ENCODE measurements at regions not wholly inside any gene's neighbourhood (a gene's known extent, or its start where the extent isn't known, plus 50 kb on each side); places are given as distances from the start of the nearest gene placed in this dataset.
"Not testable (repeated sequence)": the region's sequence is repeated elsewhere in the genome, so short reads cannot be mapped to it uniquely, and the experiment has no call there.

GRCh38 chr1:193413376-193413775 lies 227.0 kb upstream of the B3GALT2 start:
- no peak for DNase-seq (ENCODE audit: low read depth in 3 of 3)

GRCh38 chr1:193412748-193413147 lies 226.3 kb upstream of the B3GALT2 start:
- DNase-seq (ENCODE audit: low read depth in 3 of 3): no peak

- DNase-seq (ENCODE audit: low read depth in 3 of 3): no peak
These were observed 225.3 kb upstream of the B3GALT2 start for GRCh38 chr1:193411714-193412113.

GRCh38 chr1:193411215-193411614 lies 224.8 kb upstream of the B3GALT2 start:
- DNase-seq (ENCODE audit: low read depth in 3 of 3): no peak

- no peak for DNase-seq (ENCODE audit: low read depth in 3 of 3)
These were observed 222.4 kb upstream of the B3GALT2 start for GRCh38 chr1:193408782-193409293.

- DNase-seq (ENCODE audit: low read depth in 3 of 3): no peak
These were observed 220.5 kb upstream of the B3GALT2 start for GRCh38 chr1:193406901-193407300.

- DNase-seq (ENCODE audit: low read depth in 3 of 3): no peak
These were observed 217.8 kb upstream of the B3GALT2 start for GRCh38 chr1:193404236-193404635.

- no peak for DNase-seq (ENCODE audit: low read depth in 3 of 3)
These were observed 216.6 kb upstream of the B3GALT2 start for GRCh38 chr1:193402977-193403376.

DNA sequence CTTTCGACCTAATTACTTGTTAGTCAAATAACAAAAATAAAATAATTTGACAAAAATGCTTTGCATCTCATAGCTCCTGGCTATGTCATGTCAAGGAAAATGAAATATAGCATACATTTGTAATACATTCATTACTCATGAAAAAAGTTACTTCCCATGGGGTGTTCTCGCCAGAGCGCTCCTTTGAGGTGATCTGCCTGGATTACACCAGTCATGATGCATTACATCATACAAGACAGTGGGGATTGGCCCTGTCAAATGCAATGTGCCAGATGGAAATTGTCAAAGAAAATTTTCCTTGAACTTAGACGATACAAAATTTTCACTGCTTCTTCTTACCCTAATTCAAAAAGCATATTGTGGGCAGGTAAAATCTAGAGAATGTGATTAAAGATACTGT lies 215.6 kb upstream of the B3GALT2 start:
- no peak for DNase-seq (ENCODE audit: low read depth in 3 of 3)

GRCh38 chr1:193394336-193394735 lies 207.9 kb upstream of the B3GALT2 start:
- no peak for DNase-seq (ENCODE audit: low read depth in 3 of 3)

DNA sequence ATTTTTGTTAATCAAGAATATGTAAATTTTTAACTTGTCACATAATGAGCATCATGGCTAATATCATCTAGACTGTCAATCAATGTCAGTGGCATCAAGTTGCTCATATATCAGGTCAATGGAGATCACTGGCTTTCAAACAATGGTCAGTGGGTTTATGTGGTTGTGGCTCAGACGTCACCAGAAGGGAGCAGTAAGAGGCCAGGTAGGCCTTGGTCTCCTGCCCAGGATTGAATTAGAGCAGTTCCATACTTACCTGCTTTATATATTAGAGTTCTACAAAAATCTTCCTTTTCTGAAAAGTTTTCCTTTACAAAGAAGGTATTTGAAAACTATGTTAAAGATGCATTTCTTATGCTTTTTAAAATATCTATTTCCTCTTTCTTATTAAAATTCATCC lies 206.3 kb upstream of the B3GALT2 start:
- no peak for DNase-seq (ENCODE audit: low read depth in 3 of 3)

GRCh38 chr1:193388683-193389082 lies 202.3 kb upstream of the B3GALT2 start:
- no peak for DNase-seq (ENCODE audit: low read depth in 3 of 3)

DNA sequence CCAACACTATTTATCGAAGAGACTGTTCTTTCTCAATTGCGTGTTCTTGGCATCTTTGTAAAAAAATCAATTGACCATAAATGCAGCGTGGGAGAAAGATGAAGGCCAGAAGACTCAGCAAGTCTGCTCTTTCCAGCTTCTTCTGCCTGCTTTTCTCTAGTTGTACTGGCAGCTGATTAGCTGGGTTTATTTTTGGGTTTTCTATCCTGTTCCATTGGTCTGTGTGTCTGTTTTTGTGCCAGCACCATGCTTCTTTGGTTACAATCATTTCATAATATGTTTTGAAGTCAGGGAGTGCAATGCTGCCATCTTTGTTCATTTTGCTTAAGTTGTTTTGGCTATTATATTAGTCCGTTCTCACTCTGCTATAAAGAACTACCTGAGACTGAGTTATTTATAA lies 201.8 kb upstream of the B3GALT2 start:
- DNase-seq (ENCODE audit: low read depth in 3 of 3): no peak

- no peak for DNase-seq (ENCODE audit: low read depth in 3 of 3)
These were observed 201.0 kb upstream of the B3GALT2 start for GRCh38 chr1:193387406-193387805.

GRCh38 chr1:193378451-193378850 lies 192.0 kb upstream of the B3GALT2 start:
- not testable (repeated sequence) for DNase-seq (ENCODE audit: low read depth in 3 of 3)

- DNase-seq (ENCODE audit: low read depth in 3 of 3): no peak
These were observed 191.1 kb upstream of the B3GALT2 start for GRCh38 chr1:193377472-193377871.

DNA sequence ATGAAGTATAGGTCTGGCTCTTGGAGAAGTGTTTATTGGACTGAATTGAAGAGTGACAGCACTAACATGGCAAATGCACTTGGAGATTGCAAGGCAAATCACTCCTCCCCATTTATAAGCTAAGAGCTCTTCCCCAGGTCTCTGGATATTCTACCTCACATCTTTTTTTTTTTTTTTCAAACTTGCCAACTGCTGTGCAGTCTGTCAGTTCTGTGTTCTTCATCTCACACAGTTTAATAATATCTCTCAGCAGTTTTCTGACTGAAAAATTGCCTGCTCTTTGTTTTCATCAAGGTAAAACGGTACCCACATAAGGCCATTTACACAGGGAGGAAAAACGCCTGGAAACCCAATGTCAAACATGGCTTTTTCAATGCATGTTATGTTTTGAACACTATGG lies 186.1 kb upstream of the B3GALT2 start:
- DNase-seq (ENCODE audit: low read depth in 3 of 3): no peak

- DNase-seq (ENCODE audit: low read depth in 3 of 3): no peak
These were observed 181.9 kb upstream of the B3GALT2 start for GRCh38 chr1:193368302-193368701.

DNA sequence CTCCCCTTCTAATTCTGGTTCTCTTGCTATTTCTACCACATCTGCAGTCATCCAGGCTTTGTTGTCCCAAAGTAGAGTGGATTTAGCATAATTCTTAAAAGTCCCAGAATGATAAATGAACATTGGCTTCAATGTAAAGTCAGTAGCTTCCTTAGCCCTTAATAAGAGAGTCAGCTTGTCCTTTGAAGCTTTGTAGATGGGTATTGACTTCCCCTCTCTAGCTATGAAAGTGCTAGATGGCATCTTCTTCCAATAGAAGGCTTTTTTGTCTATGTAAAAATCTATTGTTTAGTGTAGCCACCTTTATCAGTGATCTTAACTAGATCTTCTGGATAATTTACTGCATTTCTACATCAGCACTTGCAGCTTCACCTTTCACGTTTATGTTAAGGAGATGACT lies 181.4 kb upstream of the B3GALT2 start:
- DNase-seq (ENCODE audit: low read depth in 3 of 3): no peak

DNA sequence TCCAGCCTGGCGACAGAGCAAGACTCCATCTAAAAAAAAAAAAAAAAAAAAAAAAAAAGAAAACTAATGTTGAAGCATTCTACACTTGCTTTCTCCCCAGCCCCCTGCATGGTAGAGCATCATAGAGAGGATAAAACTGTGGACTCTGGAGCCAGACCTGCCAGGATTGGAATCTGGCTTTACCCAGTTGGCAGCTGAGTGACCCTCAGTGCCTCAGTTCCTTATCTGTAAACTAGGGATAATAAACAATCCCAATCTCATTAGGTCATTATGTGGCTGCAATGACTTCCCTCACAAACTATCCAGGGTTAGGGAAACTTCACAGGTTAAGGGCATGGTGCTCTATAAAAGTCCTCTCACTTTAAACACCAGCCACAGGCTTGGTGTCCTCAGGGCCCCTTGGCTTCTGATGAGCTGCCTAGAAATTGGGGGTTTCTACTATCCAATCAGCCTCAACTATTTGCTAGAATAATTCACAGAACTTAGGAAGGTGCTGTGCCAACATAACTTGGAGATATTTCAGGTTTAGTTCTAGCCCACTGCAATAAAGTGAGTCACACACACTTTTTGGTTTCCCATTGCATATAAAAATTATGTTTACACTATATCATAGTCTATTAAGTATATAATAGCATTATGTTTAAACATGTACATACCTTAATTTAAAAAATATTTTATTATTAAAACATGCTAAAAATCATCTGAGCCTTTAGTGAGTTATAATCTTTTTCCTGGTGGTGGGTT lies 180.5 kb upstream of the B3GALT2 start:
- DNase-seq (ENCODE audit: low read depth in 3 of 3): no peak

DNA sequence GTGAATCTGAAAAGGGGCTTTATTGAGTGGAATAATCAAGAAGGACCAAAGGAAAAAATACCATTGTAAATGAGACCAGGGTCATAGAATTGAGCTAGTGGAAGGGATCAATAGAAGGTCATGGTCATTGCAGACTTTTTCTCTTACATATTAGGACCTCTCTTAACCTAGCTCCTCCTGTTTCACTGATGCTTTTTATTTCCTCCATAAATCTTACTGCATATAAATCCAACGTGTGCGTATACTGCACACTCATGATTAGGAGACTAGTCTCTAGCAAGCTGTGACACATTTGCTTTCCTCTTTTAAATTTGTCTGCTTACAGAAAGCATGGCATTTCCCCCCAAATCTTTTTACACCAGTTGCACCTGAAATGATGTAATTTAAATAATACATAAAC lies 179.6 kb upstream of the B3GALT2 start:
- no peak for DNase-seq (ENCODE audit: low read depth in 3 of 3)

DNA sequence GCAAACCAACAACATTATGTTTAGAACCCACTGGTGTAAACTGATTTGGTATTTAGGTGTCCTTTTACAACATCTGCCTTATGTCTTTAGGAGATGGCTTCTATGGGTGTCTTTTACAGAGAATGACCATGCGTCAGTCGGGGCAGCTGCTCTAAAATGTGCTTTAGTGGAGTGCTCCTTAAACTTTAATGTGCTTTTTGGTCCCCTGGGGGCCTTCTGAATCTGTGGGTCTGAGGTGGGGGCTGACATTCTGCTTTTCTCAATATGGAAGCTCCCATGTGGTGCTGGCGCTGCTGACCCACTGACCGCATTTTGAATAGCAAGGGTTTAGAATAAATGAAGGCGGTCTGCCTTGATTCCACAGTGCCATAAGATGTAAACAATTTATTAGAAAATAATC lies 173.2 kb upstream of the B3GALT2 start:
- no peak for DNase-seq (ENCODE audit: low read depth in 3 of 3)

GRCh38 chr1:193358419-193358818 lies 172.0 kb upstream of the B3GALT2 start:
- DNase-seq (ENCODE audit: low read depth in 3 of 3): no peak

DNA sequence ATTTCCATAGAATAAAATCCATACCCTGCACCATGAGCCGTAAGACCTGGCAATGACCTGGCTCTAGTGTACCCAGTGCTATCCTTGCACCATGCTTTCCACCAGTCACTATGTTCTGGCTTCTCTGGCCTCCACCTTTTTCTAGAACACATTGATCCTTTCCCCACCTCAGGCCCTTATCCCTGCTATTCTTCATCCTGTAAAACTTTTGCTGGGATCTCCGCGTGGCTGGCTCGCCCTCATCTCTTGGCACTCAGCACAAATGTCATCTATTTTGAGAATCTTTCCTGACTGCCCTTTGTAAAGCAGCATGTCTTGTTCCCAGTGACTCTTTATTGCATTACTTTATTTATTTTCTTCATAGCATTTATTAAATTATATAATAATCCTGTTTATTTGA lies 169.8 kb upstream of the B3GALT2 start:
- no peak for DNase-seq (ENCODE audit: low read depth in 3 of 3)
